HEK293 (cell line): ENCODE measurements at regions not wholly inside any gene's neighbourhood (a gene's known extent, or its start where the extent isn't known, plus 50 kb on each side); places are given as distances from the start of the nearest gene placed in this dataset.

Source experiments
- MYNN ChIP-seq: fragments of 450-650 bp; formaldehyde crosslinking; IDR thresholded peaks from 2 replicates; pipeline ENCODE4 v1.5.1; 2016; ENCODE audit warnings: missing biosample characterization, missing genetic modification characterization, borderline replicate concordance
- TCF7L2 ChIP-seq: IDR thresholded peaks from 2 replicates; pipeline ENCODE4 v1.6.1; 2011; ENCODE audit warnings: low read depth, mild to moderate bottlenecking, inconsistent platforms, low read length, moderate library complexity, borderline replicate concordance
- ZBTB8A ChIP-seq: fragments of 450-650 bp; formaldehyde crosslinking; IDR thresholded peaks from 2 replicates; pipeline ENCODE4 v1.5.1; 2016; ENCODE audit warnings: missing biosample characterization, missing genetic modification characterization
- ZNF830 ChIP-seq: fragments of 450-650 bp; IDR thresholded peaks from 2 replicates; pipeline ENCODE4 v1.5.0; 2018; ENCODE audit warnings: missing biosample characterization, missing genetic modification characterization, low read depth, mild to moderate bottlenecking, moderate library complexity
- TF ChIP-seq, protein P1 (sequence below): fragments of 450-650 bp; formaldehyde crosslinking; IDR thresholded peaks from 2 replicates; pipeline ENCODE4 v1.5.1; 2016; ENCODE audit warnings: missing biosample characterization, missing genetic modification characterization

DNA sequence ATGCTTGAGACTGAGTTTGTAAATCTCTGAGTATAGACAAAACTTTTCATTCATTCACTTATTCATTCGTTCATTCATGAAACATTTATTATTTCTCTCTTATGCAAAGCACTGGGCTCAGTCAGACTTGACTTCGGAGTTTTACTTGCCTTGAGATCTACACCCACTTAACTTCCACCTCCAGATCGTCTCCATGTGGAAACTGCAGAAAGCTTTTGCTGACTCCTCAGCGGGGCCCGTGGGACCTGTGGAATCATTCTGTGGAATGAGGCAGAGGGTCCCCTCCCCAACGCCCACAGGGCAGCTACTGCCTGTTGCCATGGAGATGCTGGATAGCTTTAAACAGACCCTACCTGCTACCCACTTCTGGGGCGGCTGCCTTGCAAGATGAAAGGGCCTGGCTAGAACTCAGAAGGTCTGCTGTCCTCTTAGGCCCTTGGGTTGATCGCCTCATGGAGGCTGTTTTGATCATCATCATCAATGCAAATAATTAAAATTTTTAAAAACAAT lies 66.4 kb upstream of the KCNG1 start:
- TF ChIP-seq TCF7L2 (no peak), MYNN (no peak), ZNF830 (tag by site-specific recombination) (no peak), ZBTB8A (tag by site-specific recombination) (no peak)
- TF ChIP-seq, protein P1, sequence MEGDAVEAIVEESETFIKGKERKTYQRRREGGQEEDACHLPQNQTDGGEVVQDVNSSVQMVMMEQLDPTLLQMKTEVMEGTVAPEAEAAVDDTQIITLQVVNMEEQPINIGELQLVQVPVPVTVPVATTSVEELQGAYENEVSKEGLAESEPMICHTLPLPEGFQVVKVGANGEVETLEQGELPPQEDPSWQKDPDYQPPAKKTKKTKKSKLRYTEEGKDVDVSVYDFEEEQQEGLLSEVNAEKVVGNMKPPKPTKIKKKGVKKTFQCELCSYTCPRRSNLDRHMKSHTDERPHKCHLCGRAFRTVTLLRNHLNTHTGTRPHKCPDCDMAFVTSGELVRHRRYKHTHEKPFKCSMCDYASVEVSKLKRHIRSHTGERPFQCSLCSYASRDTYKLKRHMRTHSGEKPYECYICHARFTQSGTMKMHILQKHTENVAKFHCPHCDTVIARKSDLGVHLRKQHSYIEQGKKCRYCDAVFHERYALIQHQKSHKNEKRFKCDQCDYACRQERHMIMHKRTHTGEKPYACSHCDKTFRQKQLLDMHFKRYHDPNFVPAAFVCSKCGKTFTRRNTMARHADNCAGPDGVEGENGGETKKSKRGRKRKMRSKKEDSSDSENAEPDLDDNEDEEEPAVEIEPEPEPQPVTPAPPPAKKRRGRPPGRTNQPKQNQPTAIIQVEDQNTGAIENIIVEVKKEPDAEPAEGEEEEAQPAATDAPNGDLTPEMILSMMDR (tag by site-specific recombination): no peak
